HG02759 (cell line): ENCODE measurements at regions not wholly inside any gene's neighbourhood (a gene's known extent, or its start where the extent isn't known, plus 50 kb on each side); places are given as distances from the start of the nearest gene placed in this dataset.
"Not testable (repeated sequence)": the region's sequence is repeated elsewhere in the genome, so short reads cannot be mapped to it uniquely, and the experiment has no call there.

Source experiments
- ATAC-seq: cut with Tn5 transposase; IDR thresholded peaks from one replicate; pipeline ENCODE4 v1.9.1; 2021; ENCODE audit warnings: mild to moderate bottlenecking, moderate library complexity; ENCODE audit not compliant: unreplicated experiment

- no peak for ATAC-seq
Measured at GRCh38 chr22:48422900-48423480, 1404.7 kb downstream of the BRD1 start.

GRCh38 chr22:48418831-48419230 lies 1408.8 kb downstream of the BRD1 start:
- ATAC-seq = no peak

GRCh38 chr22:48417225-48418070 lies 1410.2 kb downstream of the BRD1 start:
- ATAC-seq = no peak

GRCh38 chr22:48416396-48417224 lies 1411.1 kb downstream of the BRD1 start:
- no peak for ATAC-seq

- ATAC-seq = no peak
Measured at GRCh38 chr22:48415520-48415919, 1412.2 kb downstream of the BRD1 start.

GRCh38 chr22:48414651-48415050 lies 1413.0 kb downstream of the BRD1 start:
- ATAC-seq = no peak

- not testable (repeated sequence) for ATAC-seq
Measured at GRCh38 chr22:48412931-48413330, 1414.7 kb downstream of the BRD1 start.

GRCh38 chr22:48410536-48410935 lies 1417.1 kb downstream of the BRD1 start:
- no peak for ATAC-seq

- no peak for ATAC-seq
Measured at GRCh38 chr22:48407256-48407955, 1420.3 kb downstream of the BRD1 start.

GRCh38 chr22:48406161-48406560 lies 1421.5 kb downstream of the BRD1 start:
- no peak for ATAC-seq

GRCh38 chr22:48405741-48406140 lies 1421.9 kb downstream of the BRD1 start:
- ATAC-seq = no peak

- no peak for ATAC-seq
Measured at GRCh38 chr22:48404801-48405447, 1422.7 kb downstream of the BRD1 start.

GRCh38 chr22:48403521-48404403 lies 1423.9 kb downstream of the BRD1 start:
- ATAC-seq = no peak

- no peak for ATAC-seq
Measured at GRCh38 chr22:48402591-48403031, 1425.1 kb downstream of the BRD1 start.

GRCh38 chr22:48401523-48401922 lies 1426.2 kb downstream of the BRD1 start:
- ATAC-seq = not testable (repeated sequence)

- ATAC-seq = no peak
Measured at GRCh38 chr22:48398181-48398905, 1429.3 kb downstream of the BRD1 start.

GRCh38 chr22:48397531-48398180 lies 1430.0 kb downstream of the BRD1 start:
- no peak for ATAC-seq
